Left ventricle myocardium inferior (tissue), 1 donor: ENCODE measurements at regions not wholly inside any gene's neighbourhood (a gene's known extent, or its start where the extent isn't known, plus 50 kb on each side); places are given as distances from the start of the nearest gene placed in this dataset.

Experiments
- DNase-seq: peaks from one replicate; pipeline ENCODE4 v3.0.0-alpha.2; 2020
- H3K27ac ChIP-seq: fragments of 200-600 bp; replicated peaks from 2 replicates; pipeline ENCODE4 v1.8.0; 2021
- H3K27me3 ChIP-seq: fragments of 200-600 bp; 2 replicates; pipeline ENCODE4 v1.8.0; 2021; ENCODE audit warnings: low read depth
- H3K36me3 ChIP-seq: fragments of 200-600 bp; 2 replicates; pipeline ENCODE4 v1.8.0; 2021
- H3K4me1 ChIP-seq: fragments of 200-600 bp; 2 replicates; pipeline ENCODE4 v1.8.0; 2021
- H3K4me3 ChIP-seq: fragments of 200-600 bp; 2 replicates; pipeline ENCODE4 v1.8.0; 2021; ENCODE audit warnings: mild to moderate bottlenecking, moderate library complexity
- H3K9me3 ChIP-seq: fragments of 200-600 bp; replicated peaks from 2 replicates; pipeline ENCODE4 v1.8.0; 2021
- CTCF ChIP-seq: fragments of 200-600 bp; IDR thresholded peaks from 2 replicates; pipeline ENCODE4 v1.8.0; 2021; ENCODE audit warnings: antibody characterized with exemption, mild to moderate bottlenecking, borderline replicate concordance
- intact Hi-C: fragments of 100-400 bp; cut with micrococcal nuclease; formaldehyde crosslinking; loops from one replicate; pipeline ENCODE4 v1.11.0; 2022
- donor health status: DM: no; HTN: yes; CAD: no; lungs with severe emphysema.

- no peaks in the 10 kb centered on the region for H3K36me3 ChIP-seq
- peaks cover 13% of the 10 kb centered on the region for H3K9me3 ChIP-seq
- intact Hi-C loops, result no loop called here
- peaks cover 17% of the 10 kb centered on the region for H3K27me3 ChIP-seq
- H3K4me1 ChIP-seq, result no peaks in the 10 kb centered on the region
- TF ChIP-seq CTCF, result no peak
- no peak for DNase-seq
- H3K27ac ChIP-seq, result no peak overlapping the region
- H3K4me3 ChIP-seq, result no peak overlapping the region
These were observed 88.4 kb upstream of the TARDBP start for GRCh38 chr1:10924030-10924429.

- Histone ChIP-seq H3K9me3 (peaks cover 16% of the 10 kb centered on the region), H3K27ac (no peak overlapping the region), H3K27me3 (no peaks in the 10 kb centered on the region), H3K4me1 (no peaks in the 10 kb centered on the region), H3K4me3 (no peak overlapping the region), H3K36me3 (no peaks in the 10 kb centered on the region)
- intact Hi-C loops, result no loop called here
- no peak for DNase-seq
- no peak for TF ChIP-seq CTCF
These were observed 83.8 kb upstream of the TARDBP start for GRCh38 chr1:10928654-10929053.

GRCh38 chr1:10932088-10932487, 80.4 kb upstream of the TARDBP start:
- Histone ChIP-seq H3K27me3 (peaks cover 20% of the 10 kb centered on the region), H3K27ac (no peak overlapping the region)

GRCh38 chr1:10934150-10934818, 78.2 kb upstream of the TARDBP start:
- peaks cover 26% of the 10 kb centered on the region for H3K27me3 ChIP-seq
- H3K36me3 ChIP-seq, result no peaks in the 10 kb centered on the region
- H3K9me3 ChIP-seq, result peaks cover under 1% of the 10 kb centered on the region
- no peak overlapping the region for H3K4me3 ChIP-seq
- intact Hi-C loops, result no loop called here
- no peak for TF ChIP-seq CTCF
- H3K4me1 ChIP-seq, result no peaks in the 10 kb centered on the region
- no peak for DNase-seq
- H3K27ac ChIP-seq, result no peak overlapping the region

More at GRCh38 chr1:10932088-10932487, 80.4 kb upstream of the TARDBP start:
- Histone ChIP-seq H3K9me3 (peaks cover 12% of the 10 kb centered on the region), H3K4me3 (no peak overlapping the region), H3K36me3 (no peaks in the 10 kb centered on the region), H3K4me1 (no peaks in the 10 kb centered on the region)
- no peak for TF ChIP-seq CTCF
- DNase-seq, result no peak
- intact Hi-C loops, result no loop called here

GRCh38 chr1:10935246-10935645, 77.2 kb upstream of the TARDBP start:
- Histone ChIP-seq H3K36me3 (no peaks in the 10 kb centered on the region), H3K4me1 (peaks cover 7% of the 10 kb centered on the region), H3K27me3 (peaks cover 28% of the 10 kb centered on the region), H3K27ac (no peak overlapping the region), H3K9me3 (no peaks in the 10 kb centered on the region), H3K4me3 (no peak overlapping the region)
- intact Hi-C loops, result no loop called here
- DNase-seq, result no peak
- no peak for TF ChIP-seq CTCF
